ENCODE measurements at regions not wholly inside any gene's neighbourhood (a gene's known extent, or its start where the extent isn't known, plus 50 kb on each side); places are given as distances from the start of the nearest gene placed in this dataset.

- no peaks in the 10 kb centered on the region for H3K9me3 ChIP-seq
- no peaks in the 10 kb centered on the region for H3K27me3 ChIP-seq
- no peak for TF ChIP-seq POLR2A (IDR thresholded peaks at IDR 0.05)
- TF ChIP-seq, protein P1, sequence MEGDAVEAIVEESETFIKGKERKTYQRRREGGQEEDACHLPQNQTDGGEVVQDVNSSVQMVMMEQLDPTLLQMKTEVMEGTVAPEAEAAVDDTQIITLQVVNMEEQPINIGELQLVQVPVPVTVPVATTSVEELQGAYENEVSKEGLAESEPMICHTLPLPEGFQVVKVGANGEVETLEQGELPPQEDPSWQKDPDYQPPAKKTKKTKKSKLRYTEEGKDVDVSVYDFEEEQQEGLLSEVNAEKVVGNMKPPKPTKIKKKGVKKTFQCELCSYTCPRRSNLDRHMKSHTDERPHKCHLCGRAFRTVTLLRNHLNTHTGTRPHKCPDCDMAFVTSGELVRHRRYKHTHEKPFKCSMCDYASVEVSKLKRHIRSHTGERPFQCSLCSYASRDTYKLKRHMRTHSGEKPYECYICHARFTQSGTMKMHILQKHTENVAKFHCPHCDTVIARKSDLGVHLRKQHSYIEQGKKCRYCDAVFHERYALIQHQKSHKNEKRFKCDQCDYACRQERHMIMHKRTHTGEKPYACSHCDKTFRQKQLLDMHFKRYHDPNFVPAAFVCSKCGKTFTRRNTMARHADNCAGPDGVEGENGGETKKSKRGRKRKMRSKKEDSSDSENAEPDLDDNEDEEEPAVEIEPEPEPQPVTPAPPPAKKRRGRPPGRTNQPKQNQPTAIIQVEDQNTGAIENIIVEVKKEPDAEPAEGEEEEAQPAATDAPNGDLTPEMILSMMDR (IDR thresholded peaks at IDR 0.05): peak in 11 of 12 donors; percentile 7 to 49 (median 23)
- intact Hi-C loops (cut with DNase I): no loop called here
- no peaks in the 10 kb centered on the region for H3K36me3 ChIP-seq
- H3K4me3 ChIP-seq: no peak overlapping the region
- 3 to 10% (median 6%) methylated on average over 2 of the region's 2 CpGs for WGBS, 4 donors
- no peak for ATAC-seq
- H3K4me1 ChIP-seq: no peaks in the 10 kb centered on the region
- H3K27ac ChIP-seq: no peak overlapping the region
- no peak for DNase-seq
These were observed 171.6 kb downstream of the PCDH10 start for GRCh38 chr4:133320576-133321170.

DNA sequence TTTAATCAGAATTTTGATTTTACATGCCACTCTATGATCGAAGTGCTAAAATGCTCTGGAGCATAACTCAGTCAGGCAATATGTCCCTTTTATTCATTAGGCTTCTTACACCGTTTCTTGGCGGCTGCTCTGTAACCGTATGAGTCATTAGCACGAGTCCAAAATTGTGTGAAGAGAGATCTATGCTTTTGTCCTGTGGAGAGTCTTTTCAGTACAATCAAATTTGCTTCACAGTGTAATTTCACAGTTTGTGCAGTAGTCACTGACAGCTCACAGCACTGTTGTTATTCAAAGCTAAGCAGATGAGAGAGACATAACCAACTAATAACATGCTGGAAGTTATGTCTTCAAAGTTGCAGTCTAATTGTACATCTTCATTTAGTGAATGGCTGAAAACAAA, 167.8 kb downstream of the PCDH10 start:
- H3K36me3 ChIP-seq: no peaks in the 10 kb centered on the region
- H3K9me3 ChIP-seq: no peaks in the 10 kb centered on the region
- H3K4me3 ChIP-seq: no peak overlapping the region
- DNase-seq: no peak
- intact Hi-C loops (cut with DNase I): no loop called here
- no peaks in the 10 kb centered on the region for H3K27me3 ChIP-seq
- no peaks in the 10 kb centered on the region for H3K4me1 ChIP-seq
- H3K27ac ChIP-seq: no peak overlapping the region
- TF ChIP-seq POLR2A (IDR thresholded peaks at IDR 0.05): no peak
- TF ChIP-seq, protein P1 (IDR thresholded peaks at IDR 0.05): no peak
- WGBS, 4 donors: 58 to 76% (median 64%) methylated on average over 5 of the region's 5 CpGs
- no peak for ATAC-seq

GRCh38 chr4:133314991-133315390, 165.9 kb downstream of the PCDH10 start:
- ATAC-seq (no peak), DNase-seq (no peak)
- 68 to 75% (median 73%) methylated on average over 1 of the region's 1 CpG for WGBS, 4 donors
- intact Hi-C loops (cut with DNase I): no loop called here
- H3K4me3 ChIP-seq: no peak overlapping the region
- TF ChIP-seq, protein P1 (IDR thresholded peaks at IDR 0.05): no peak
- TF ChIP-seq POLR2A (IDR thresholded peaks at IDR 0.05): no peak
- H3K27me3 ChIP-seq: no peaks in the 10 kb centered on the region
- no peaks in the 10 kb centered on the region for H3K9me3 ChIP-seq
- no peaks in the 10 kb centered on the region for H3K36me3 ChIP-seq
- no peaks in the 10 kb centered on the region for H3K4me1 ChIP-seq
- H3K27ac ChIP-seq: no peak overlapping the region

DNA sequence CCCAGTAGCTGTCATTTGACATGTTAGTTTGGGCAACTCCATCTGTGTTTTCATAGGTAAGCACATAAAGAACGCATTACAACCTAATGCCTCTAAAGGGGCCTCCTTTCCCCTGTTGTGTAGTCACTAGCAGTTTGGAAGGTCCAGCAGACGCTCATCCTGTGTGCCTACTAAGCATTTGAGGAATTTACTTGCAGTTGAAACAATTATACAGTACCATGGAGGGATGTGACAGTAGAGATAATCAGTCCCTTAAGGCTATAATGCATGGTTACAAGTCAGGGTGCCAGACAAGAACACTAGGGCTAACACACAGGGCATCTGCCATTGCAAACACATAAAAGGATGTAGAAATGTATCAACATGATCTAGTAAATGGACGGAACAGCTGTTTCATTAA, 138.3 kb downstream of the PCDH10 start:
- Histone ChIP-seq H3K27ac (no peak overlapping the region), H3K27me3 (no peaks in the 10 kb centered on the region), H3K36me3 (no peaks in the 10 kb centered on the region), H3K4me1 (no peaks in the 10 kb centered on the region), H3K9me3 (no peaks in the 10 kb centered on the region), H3K4me3 (no peak overlapping the region)
- intact Hi-C loops (cut with DNase I): no loop called here
- DNase-seq: no peak
- 66 to 73% (median 71%) methylated on average over 3 of the region's 3 CpGs for WGBS, 4 donors
- ATAC-seq: no peak
- TF ChIP-seq, protein P1 (IDR thresholded peaks at IDR 0.05): no peak
- TF ChIP-seq POLR2A (IDR thresholded peaks at IDR 0.05): no peak
